GM19467 (cell line): ENCODE measurements at regions not wholly inside any gene's neighbourhood (a gene's known extent, or its start where the extent isn't known, plus 50 kb on each side); places are given as distances from the start of the nearest gene placed in this dataset.

ENCODE experiments used
- ATAC-seq: cut with Tn5 transposase; IDR thresholded peaks from one replicate; pipeline ENCODE4 v1.9.1; 2021; ENCODE audit warnings: mild to moderate bottlenecking, moderate library complexity; ENCODE audit not compliant: unreplicated experiment

DNA sequence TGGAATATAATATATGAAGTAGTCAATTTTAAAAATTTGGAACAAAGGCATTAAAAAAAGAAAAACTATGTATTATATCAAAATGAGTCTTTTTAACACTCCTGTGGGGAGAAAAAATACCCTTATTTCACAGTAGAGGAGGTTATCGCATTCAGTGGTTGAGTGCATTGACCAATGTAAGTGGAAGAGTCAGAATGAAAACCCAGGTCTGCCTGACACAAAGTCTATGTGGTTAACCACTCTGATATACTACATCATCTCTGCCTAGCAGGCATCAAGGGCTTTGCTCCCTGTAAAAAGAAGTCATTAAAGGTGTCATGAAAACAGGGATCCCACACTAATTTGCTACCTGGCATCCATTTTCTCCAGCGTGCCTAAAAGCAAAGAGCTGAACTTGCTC is 417.2 kb upstream of the C9orf72 start:
- no peak for ATAC-seq

GRCh38 chr9:27991221-27991620 is 417.9 kb upstream of the C9orf72 start:
- no peak for ATAC-seq

GRCh38 chr9:28001096-28001495 is 427.8 kb upstream of the C9orf72 start:
- no peak for ATAC-seq

GRCh38 chr9:28004900-28005299 is 431.6 kb upstream of the C9orf72 start:
- ATAC-seq = no peak

DNA sequence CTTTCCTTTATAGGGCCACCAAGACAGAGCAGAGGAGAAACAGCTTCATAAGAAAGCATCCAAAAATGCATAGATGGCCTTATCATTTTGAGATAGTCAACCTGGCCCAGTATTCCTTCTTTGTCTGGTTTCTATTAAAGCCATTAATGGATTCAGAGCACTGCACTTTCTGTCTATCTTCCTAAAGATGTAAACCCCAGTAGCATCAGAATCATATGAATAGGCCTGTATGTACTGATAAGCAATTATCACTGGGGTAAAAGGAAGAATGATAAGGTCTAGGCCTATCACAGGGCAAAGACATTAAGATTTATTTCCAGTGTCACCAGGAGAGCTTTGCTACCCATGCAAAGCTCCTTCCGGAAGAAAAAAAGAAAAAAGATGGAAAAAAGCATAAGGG is 432.5 kb upstream of the C9orf72 start:
- no peak for ATAC-seq

- no peak for ATAC-seq
These were observed 434.0 kb upstream of the C9orf72 start for GRCh38 chr9:28007097-28007817.

DNA sequence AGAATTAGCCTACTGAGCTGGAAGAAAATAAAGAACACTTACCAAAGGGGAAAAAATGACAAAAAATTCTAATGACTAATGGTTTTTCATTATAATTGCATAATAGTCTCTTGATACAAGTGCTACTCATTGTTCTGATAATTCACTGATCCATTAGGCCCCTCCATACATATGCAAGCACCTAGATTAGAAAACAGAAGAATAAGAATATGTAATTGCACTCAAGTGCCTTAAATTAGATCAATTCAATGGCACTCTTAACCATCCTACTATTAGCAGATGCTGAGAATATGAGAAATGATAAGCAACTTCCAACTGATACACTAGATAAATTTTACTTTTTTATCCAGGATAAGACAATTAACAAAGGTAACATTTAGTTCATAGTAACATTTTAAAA is 440.9 kb upstream of the C9orf72 start:
- ATAC-seq = no peak

- ATAC-seq = no peak
These were observed 451.4 kb upstream of the C9orf72 start for GRCh38 chr9:28024676-28025075.

DNA sequence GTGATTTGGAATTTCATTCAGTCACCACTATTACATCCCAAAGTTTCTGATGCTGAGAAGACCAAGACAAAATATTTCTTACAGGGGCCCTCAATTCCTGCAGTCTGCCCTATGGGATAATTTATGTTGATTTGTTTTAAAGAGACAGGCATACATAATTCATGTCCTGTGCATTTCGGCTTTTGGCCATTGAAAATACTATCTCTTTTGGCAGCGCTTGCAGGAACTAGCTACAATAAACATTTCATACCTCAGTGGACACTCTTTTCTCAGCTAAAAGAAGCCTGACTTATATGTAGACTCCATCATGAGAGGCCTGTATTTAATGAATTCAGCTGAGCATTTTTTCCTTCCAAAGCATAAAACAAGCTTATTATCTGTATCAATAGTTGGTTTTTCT is 451.9 kb upstream of the C9orf72 start:
- no peak for ATAC-seq

- no peak for ATAC-seq
These were observed 458.4 kb upstream of the C9orf72 start for GRCh38 chr9:28031521-28032267.

GRCh38 chr9:28032268-28032590 is 458.9 kb upstream of the C9orf72 start:
- no peak for ATAC-seq

DNA sequence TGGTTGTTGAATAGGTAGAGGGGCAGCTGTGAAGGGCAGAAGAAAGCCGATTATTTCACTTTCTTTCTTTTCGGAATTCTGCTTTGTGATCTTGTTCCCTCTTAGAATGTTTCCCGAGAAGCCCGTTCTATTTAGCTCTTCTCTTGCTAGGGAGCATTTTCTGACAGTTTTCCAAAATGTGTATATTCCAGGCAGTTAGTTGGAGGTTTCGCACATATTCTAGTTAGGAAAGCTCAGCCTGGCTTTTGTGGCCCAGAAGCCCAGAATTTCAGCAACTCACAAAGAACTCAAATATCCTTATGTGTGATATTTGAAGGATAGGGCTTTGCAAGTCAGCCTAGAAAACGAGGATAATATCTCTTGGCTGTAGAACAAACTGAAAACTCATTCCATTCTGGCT is 461.0 kb upstream of the C9orf72 start:
- no peak for ATAC-seq

GRCh38 chr9:28037968-28038367 is 464.7 kb upstream of the C9orf72 start:
- ATAC-seq = no peak

DNA sequence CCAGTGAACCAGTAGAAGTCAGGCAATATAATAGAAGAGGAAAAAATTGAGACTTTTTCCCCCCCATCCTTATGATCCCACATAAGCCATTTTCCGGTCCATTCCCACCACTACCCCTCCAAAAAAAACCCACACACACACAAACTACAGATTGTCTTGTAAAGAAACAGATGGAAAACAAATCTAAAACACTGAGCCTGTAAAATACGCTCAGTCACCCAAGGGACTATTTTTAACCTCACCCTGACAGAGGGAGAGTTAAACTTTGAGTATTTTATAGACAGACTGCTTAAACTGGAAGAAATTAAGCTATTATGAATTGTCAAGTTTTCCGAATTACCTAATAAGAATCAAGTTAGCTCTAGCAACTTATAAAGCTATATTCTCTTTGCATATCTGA is 471.8 kb upstream of the C9orf72 start:
- ATAC-seq = no peak

- ATAC-seq = no peak
These were observed 476.8 kb upstream of the C9orf72 start for GRCh38 chr9:28050046-28050445.

- no peak for ATAC-seq
These were observed 477.7 kb upstream of the C9orf72 start for GRCh38 chr9:28050941-28051340.

- ATAC-seq = no peak
These were observed 478.6 kb upstream of the C9orf72 start for GRCh38 chr9:28051559-28052503.

GRCh38 chr9:28053096-28053777 is 480.0 kb upstream of the C9orf72 start:
- no peak for ATAC-seq

DNA sequence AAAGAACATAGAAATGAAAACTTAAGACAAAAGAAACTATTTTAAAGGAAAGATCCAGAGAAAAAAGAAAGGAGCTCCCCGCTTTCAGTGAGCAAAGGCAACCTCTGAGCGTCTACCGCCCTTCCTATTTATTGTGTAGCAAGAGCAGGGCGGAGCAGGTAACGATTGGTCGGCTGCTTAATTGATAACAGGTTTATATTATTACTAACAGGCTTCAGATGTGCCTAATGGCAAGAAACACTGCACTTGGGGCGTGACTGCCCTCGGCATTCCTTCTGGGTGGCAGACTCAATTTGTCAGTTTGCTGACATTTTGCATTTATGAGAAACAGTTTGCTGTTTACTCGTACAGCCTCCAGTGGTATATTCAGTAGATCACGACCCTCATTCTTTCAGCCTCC is 482.7 kb upstream of the C9orf72 start:
- ATAC-seq = no peak

DNA sequence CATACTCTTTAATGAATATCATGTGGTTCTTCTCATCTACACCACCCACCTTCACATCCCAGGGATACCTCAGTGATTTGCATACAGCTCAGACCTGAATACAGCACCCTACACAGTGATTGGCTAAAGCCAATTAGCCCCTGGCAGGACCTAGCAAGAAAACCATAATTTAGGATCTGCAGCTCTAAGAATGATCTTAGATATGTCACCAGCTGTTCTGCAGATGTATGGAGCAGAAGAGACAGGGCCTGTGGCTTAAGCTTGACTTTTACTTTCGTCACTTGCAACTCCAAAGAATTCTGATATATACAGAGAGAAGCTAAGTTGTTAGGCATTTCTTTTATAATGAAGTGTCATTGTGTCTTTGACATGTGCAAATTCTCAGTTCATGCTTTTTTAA is 483.2 kb upstream of the C9orf72 start:
- ATAC-seq = no peak

DNA sequence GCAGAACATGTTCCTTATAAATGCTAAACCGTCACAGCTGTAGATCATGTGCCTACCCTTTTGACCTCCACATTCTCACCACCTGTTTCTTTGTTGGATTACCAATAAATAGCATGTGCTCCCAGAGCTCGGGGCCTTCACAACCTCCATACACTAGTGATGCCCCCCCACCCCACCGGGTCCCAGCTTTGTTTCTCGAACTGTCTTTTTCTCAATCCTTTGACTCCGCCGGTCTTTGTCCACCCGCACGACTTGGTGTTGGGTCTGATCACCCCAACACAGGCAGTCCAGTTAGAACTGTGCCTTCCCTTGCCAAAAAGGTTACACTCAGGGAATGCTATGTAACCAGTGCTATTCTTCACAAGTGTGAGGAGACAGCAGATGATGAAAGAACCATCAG is 485.9 kb upstream of the C9orf72 start:
- no peak for ATAC-seq
